H9 (cell line): ENCODE measurements at regions not wholly inside any gene's neighbourhood (a gene's known extent, or its start where the extent isn't known, plus 50 kb on each side); places are given as distances from the start of the nearest gene placed in this dataset.

Experiments
- DNase-seq: peaks from one replicate; pipeline ENCODE4 v3.0.0-alpha.2; 2017
- H2AFZ ChIP-seq: one replicate; pipeline ENCODE4 v1.6.1; 2013; ENCODE audit warnings: mild to moderate bottlenecking, low read length, control low read depth, moderate library complexity
- H2AK5ac ChIP-seq: 2 replicates; pipeline ENCODE4 v1.6.1; 2013; ENCODE audit warnings: low read length, control low read depth, mixed read lengths; ENCODE audit not compliant: insufficient read length
- H2BK120ac ChIP-seq: one replicate; pipeline ENCODE4 v1.6.1; 2013; ENCODE audit warnings: low read depth, mild to moderate bottlenecking, low read length, control low read depth, inconsistent platforms; ENCODE audit not compliant: poor library complexity, severe bottlenecking
- H2BK12ac ChIP-seq: 2 replicates; pipeline ENCODE4 v1.6.1; 2013; ENCODE audit warnings: low read length, control low read depth, mixed read lengths, low read depth; ENCODE audit not compliant: insufficient read length
- H2BK15ac ChIP-seq: 2 replicates; pipeline ENCODE4 v1.6.1; 2013; ENCODE audit warnings: low read depth, low read length, control low read depth
- H2BK20ac ChIP-seq: one replicate; pipeline ENCODE4 v1.6.1; 2013; ENCODE audit warnings: low read depth, mild to moderate bottlenecking, low read length, control low read depth, inconsistent platforms; ENCODE audit not compliant: poor library complexity, severe bottlenecking
- H2BK5ac ChIP-seq: 2 replicates; pipeline ENCODE4 v1.6.1; 2013; ENCODE audit warnings: low read length, control low read depth, mixed read lengths; ENCODE audit not compliant: insufficient read length
- H3K14ac ChIP-seq: 2 replicates; pipeline ENCODE4 v1.6.1; 2013; ENCODE audit warnings: low read length, control low read depth; ENCODE audit not compliant: insufficient read depth
- H3K18ac ChIP-seq: 2 replicates; pipeline ENCODE4 v1.6.1; 2013; ENCODE audit warnings: low read depth, mild to moderate bottlenecking, mixed read lengths, low read length, control low read depth; ENCODE audit not compliant: insufficient read length
- H3K23ac ChIP-seq: 2 replicates; pipeline ENCODE4 v1.6.1; 2013; ENCODE audit warnings: low read length, control low read depth, mixed read lengths, low read depth; ENCODE audit not compliant: insufficient read length
- H3K23me2 ChIP-seq: 2 replicates; pipeline ENCODE4 v1.6.1; 2013; ENCODE audit warnings: low read depth, mild to moderate bottlenecking, mixed read lengths, low read length, control low read depth; ENCODE audit not compliant: insufficient read length, poor library complexity, severe bottlenecking
- H3K27ac ChIP-seq: 2 replicates; pipeline ENCODE4 v1.5.1; 2013; ENCODE audit warnings: low read length, control low read depth, mixed read lengths, low read depth; ENCODE audit not compliant: insufficient read length
- H3K27me3 ChIP-seq: 2 replicates; pipeline ENCODE4 v1.6.1; 2013; ENCODE audit warnings: low read length, control low read depth, inconsistent platforms; ENCODE audit not compliant: insufficient read depth
- H3K4ac ChIP-seq: 2 replicates; pipeline ENCODE4 v1.6.1; 2013; ENCODE audit warnings: low read depth, mild to moderate bottlenecking, control low read depth, inconsistent platforms, low read length, moderate library complexity
- H3K4me1 ChIP-seq: 2 replicates; pipeline ENCODE4 v1.6.1; 2013; ENCODE audit warnings: low read length, control low read depth, inconsistent platforms; ENCODE audit not compliant: insufficient read depth
- H3K4me2 ChIP-seq: 2 replicates; pipeline ENCODE4 v1.6.1; 2013; ENCODE audit warnings: low read length, control low read depth, mixed read lengths; ENCODE audit not compliant: insufficient read length, insufficient read depth
- H3K56ac ChIP-seq: 2 replicates; pipeline ENCODE4 v1.6.1; 2013; ENCODE audit warnings: low read depth, mild to moderate bottlenecking, mixed read lengths, low read length, control low read depth; ENCODE audit not compliant: insufficient read length
- H3K79me1 ChIP-seq: 2 replicates; pipeline ENCODE4 v1.6.1; 2013; ENCODE audit warnings: low read depth, mild to moderate bottlenecking, moderate library complexity, low read length, control low read depth, inconsistent platforms; ENCODE audit not compliant: insufficient read depth, poor library complexity, severe bottlenecking
- H3K79me2 ChIP-seq: 2 replicates; pipeline ENCODE4 v1.6.1; 2013; ENCODE audit warnings: low read length, control low read depth, inconsistent platforms; ENCODE audit not compliant: insufficient read depth
- H3K9ac ChIP-seq: 2 replicates; pipeline ENCODE4 v1.6.1; 2013; ENCODE audit warnings: low read length, control low read depth, mixed read lengths; ENCODE audit not compliant: insufficient read length; ENCODE audit errors: extremely low read depth
- H3K9me3 ChIP-seq: one replicate; pipeline ENCODE4 v1.6.1; 2013; ENCODE audit warnings: low read depth, low read length, inconsistent platforms; ENCODE audit not compliant: control insufficient read depth
- H3T11ph ChIP-seq: one replicate; pipeline ENCODE4 v1.6.1; 2013; ENCODE audit warnings: mild to moderate bottlenecking, low read length, control low read depth, inconsistent platforms
- H4K20me1 ChIP-seq: one replicate; pipeline ENCODE4 v1.6.1; 2013; ENCODE audit not compliant: control insufficient read depth, insufficient read length, insufficient read depth
- H4K5ac ChIP-seq: 2 replicates; pipeline ENCODE4 v1.6.1; 2013; ENCODE audit warnings: low read depth, mild to moderate bottlenecking, mixed read lengths, low read length, control low read depth; ENCODE audit not compliant: insufficient read length
- H4K8ac ChIP-seq: replicated peaks from 2 replicates; pipeline ENCODE4 v1.6.1; 2013; ENCODE audit warnings: low read length, control low read depth, mixed read lengths, low read depth; ENCODE audit not compliant: insufficient read length
- H4K91ac ChIP-seq: 2 replicates; pipeline ENCODE4 v1.6.1; 2013; ENCODE audit warnings: low read depth, mild to moderate bottlenecking, moderate library complexity, mixed read lengths, low read length, control low read depth; ENCODE audit not compliant: insufficient read length
- H3K27ac Mint-ChIP-seq, 3 experiments: 2 replicates in 2 of 3; 3 replicates in 1 of 3; pipeline ENCODE4 v1.8.0; 2020 to 2021; ENCODE audit warnings: mixed read lengths in 3 of 3, mild to moderate bottlenecking in 1 of 3, moderate library complexity in 1 of 3
- H3K27me3 Mint-ChIP-seq: 2 replicates; pipeline ENCODE4 v1.8.0; 2021; ENCODE audit warnings: low read depth, mild to moderate bottlenecking, moderate library complexity, mixed read lengths
- H3K36me3 Mint-ChIP-seq, 3 experiments: 2 replicates in 2 of 3; 3 replicates in 1 of 3; pipeline ENCODE4 v1.8.0; 2020 to 2021; ENCODE audit warnings: low read depth in 3 of 3, mixed read lengths in 3 of 3; ENCODE audit not compliant: insufficient read depth in 1 of 3
- H3K4me1 Mint-ChIP-seq, 2 experiments: 2 replicates each; pipeline ENCODE4 v1.8.0; 2020; ENCODE audit warnings: mixed read lengths in 2 of 2
- H3K4me3 Mint-ChIP-seq, 2 experiments: 2 replicates in 1 of 2; 3 replicates in 1 of 2; pipeline ENCODE4 v1.8.0; 2020 to 2021; ENCODE audit warnings: mild to moderate bottlenecking in 2 of 2, mixed read lengths in 2 of 2, moderate library complexity in 1 of 2
- H3K9me3 Mint-ChIP-seq, 2 experiments: 2 replicates in 1 of 2; 3 replicates in 1 of 2; pipeline ENCODE4 v1.8.0; 2020; ENCODE audit warnings: mild to moderate bottlenecking in 2 of 2, mixed read lengths in 2 of 2, moderate library complexity in 1 of 2
- CTCF ChIP-seq: fragments of 200-600 bp; sonication (generic); conservative IDR thresholded peaks from 3 replicates; pipeline ENCODE4 v1.8.0; 2021; ENCODE audit warnings: antibody characterized with exemption, mild to moderate bottlenecking
- WGBS: extraction: QIAGEN DNeasy Blood & Tissue Kit; methylation state at CpG from one replicate; pipeline ENCODE4 v1.1.7; 2013; ENCODE audit warnings: missing lambda C conversion rate, low lambda C conversion rate, mixed read lengths; ENCODE audit not compliant: insufficient read length; ENCODE audit errors: extremely low coverage; 5-methylcytosine and 5-hydroxymethylcytosine counted together

- H3K27me3 ChIP-seq = no peaks in the 10 kb centered on the region
- no peak overlapping the region for H4K5ac ChIP-seq
- no peak overlapping the region for H3K14ac ChIP-seq
- Mint-ChIP-seq H3K36me3 (peaks cover 0 to 15% (median 0%) of the 10 kb centered on the region in 3 experiments; a peak in 3 of 7 replicates), H3K9me3 (peaks cover 4 to 12% of the 10 kb centered on the region in 2 experiments; a peak in 3 of 5 replicates), H3K4me3 (no peak overlapping the region), H3K27me3 (peaks cover 34% of the 10 kb centered on the region), H3K4me1 (peaks cover 17 to 21% of the 10 kb centered on the region in 2 experiments), H3K27ac (no peak overlapping the region; a peak in 1 of 7 replicates)
- no peaks in the 10 kb centered on the region for H3K79me1 ChIP-seq
- no peak overlapping the region for H3K27ac ChIP-seq
- H3K4me2 ChIP-seq = no peak overlapping the region
- no peak overlapping the region for H2BK12ac ChIP-seq
- no peak overlapping the region for H3T11ph ChIP-seq
- DNase-seq = no peak
- no CpG with 5 or more reads among the region's 3 CpGs for WGBS
- H3K23ac ChIP-seq = no peak overlapping the region
- no peaks in the 10 kb centered on the region for H4K20me1 ChIP-seq
- peaks cover 4% of the 10 kb centered on the region; the same call in 1 of the 2 replicates for H3K4me1 ChIP-seq
- no peak overlapping the region for H2BK5ac ChIP-seq
- H4K8ac ChIP-seq = no peak overlapping the region
- no peak overlapping the region for H2BK120ac ChIP-seq
- H3K4ac ChIP-seq = no peak overlapping the region
- no peak overlapping the region for H3K56ac ChIP-seq
- no peak overlapping the region for H2BK20ac ChIP-seq
- no peak overlapping the region for H3K9ac ChIP-seq
- no peak overlapping the region for H4K91ac ChIP-seq
- H2AK5ac ChIP-seq = no peak overlapping the region
- H3K79me2 ChIP-seq = no peaks in the 10 kb centered on the region
- no peaks in the 10 kb centered on the region for H3K9me3 ChIP-seq
- H2BK15ac ChIP-seq = no peak overlapping the region
- no peak for TF ChIP-seq CTCF
- no peak overlapping the region for H2AFZ ChIP-seq
- H3K23me2 ChIP-seq = no peaks in the 10 kb centered on the region
- H3K18ac ChIP-seq = no peak overlapping the region
These were observed 106.1 kb upstream of the RGMA start for GRCh38 chr15:93195109-93195508.
